Panc1 (cell line): ENCODE measurements at regions not wholly inside any gene's neighbourhood (a gene's known extent, or its start where the extent isn't known, plus 50 kb on each side); places are given as distances from the start of the nearest gene placed in this dataset.

Experiments
- CTCF ChIP-seq: fragments of 450-650 bp; IDR thresholded peaks from 2 replicates; pipeline ENCODE4 v1.5.1; 2017; ENCODE audit warnings: mild to moderate bottlenecking
- TCF7L2 ChIP-seq: IDR thresholded peaks from 2 replicates; pipeline ENCODE4 v1.6.1; 2011; ENCODE audit warnings: mild to moderate bottlenecking, low read depth, low read length, inconsistent platforms

GRCh38 chr7:115217373-115217772 lies 295.5 kb downstream of the MDFIC start:
- TF ChIP-seq CTCF (peak; percentile 18; the same call in 1 of the 2 replicates), TCF7L2 (no peak)
